ENCODE measurements at regions not wholly inside any gene's neighbourhood (a gene's known extent, or its start where the extent isn't known, plus 50 kb on each side); places are given as distances from the start of the nearest gene placed in this dataset.
"Not testable (repeated sequence)": the region's sequence is repeated elsewhere in the genome, so short reads cannot be mapped to it uniquely, and the experiment has no call there.

DNA sequence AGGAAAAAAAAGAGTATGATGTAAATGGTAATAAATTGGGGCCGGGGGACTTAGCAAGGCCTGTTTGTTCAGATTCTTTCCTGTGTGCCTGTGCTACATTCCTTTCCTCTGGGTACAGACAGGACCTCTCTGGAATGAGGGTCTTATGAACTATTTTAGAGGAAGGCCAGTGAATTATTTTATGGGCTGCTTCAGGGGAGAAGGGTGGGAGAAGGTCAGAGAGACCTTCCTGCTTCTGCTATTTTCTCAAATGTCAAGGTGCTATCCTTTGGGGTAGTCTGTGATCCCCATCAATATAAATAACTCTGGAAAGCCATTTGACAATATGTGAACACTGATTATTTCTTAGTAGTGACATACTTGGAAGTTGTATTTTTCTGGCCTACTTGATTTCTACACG is 426.5 kb downstream of the SH2D4B start:
- ATAC-seq, result no peak
- Histone ChIP-seq H3K4me1 (no peaks in the 10 kb centered on the region), H3K4me3 (no peak overlapping the region), H3K27me3 (no peaks in the 10 kb centered on the region), H3K9me3 (no peaks in the 10 kb centered on the region), H3K27ac (no peak overlapping the region), H3K36me3 (no peaks in the 10 kb centered on the region)
- 61 to 69% methylated on average over 2 of the region's 2 CpGs for WGBS, 2 donors (ENCODE audit: low coverage in 1 of 2)
- TF ChIP-seq EP300 (IDR thresholded peaks at IDR 0.05), result no peak
- TF ChIP-seq, protein P1, sequence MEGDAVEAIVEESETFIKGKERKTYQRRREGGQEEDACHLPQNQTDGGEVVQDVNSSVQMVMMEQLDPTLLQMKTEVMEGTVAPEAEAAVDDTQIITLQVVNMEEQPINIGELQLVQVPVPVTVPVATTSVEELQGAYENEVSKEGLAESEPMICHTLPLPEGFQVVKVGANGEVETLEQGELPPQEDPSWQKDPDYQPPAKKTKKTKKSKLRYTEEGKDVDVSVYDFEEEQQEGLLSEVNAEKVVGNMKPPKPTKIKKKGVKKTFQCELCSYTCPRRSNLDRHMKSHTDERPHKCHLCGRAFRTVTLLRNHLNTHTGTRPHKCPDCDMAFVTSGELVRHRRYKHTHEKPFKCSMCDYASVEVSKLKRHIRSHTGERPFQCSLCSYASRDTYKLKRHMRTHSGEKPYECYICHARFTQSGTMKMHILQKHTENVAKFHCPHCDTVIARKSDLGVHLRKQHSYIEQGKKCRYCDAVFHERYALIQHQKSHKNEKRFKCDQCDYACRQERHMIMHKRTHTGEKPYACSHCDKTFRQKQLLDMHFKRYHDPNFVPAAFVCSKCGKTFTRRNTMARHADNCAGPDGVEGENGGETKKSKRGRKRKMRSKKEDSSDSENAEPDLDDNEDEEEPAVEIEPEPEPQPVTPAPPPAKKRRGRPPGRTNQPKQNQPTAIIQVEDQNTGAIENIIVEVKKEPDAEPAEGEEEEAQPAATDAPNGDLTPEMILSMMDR (IDR thresholded peaks at IDR 0.05), result no peak
- TF ChIP-seq POLR2AphosphoS5 (IDR thresholded peaks at IDR 0.05), result no peak
- no peak for TF ChIP-seq POLR2A (IDR thresholded peaks at IDR 0.05)

DNA sequence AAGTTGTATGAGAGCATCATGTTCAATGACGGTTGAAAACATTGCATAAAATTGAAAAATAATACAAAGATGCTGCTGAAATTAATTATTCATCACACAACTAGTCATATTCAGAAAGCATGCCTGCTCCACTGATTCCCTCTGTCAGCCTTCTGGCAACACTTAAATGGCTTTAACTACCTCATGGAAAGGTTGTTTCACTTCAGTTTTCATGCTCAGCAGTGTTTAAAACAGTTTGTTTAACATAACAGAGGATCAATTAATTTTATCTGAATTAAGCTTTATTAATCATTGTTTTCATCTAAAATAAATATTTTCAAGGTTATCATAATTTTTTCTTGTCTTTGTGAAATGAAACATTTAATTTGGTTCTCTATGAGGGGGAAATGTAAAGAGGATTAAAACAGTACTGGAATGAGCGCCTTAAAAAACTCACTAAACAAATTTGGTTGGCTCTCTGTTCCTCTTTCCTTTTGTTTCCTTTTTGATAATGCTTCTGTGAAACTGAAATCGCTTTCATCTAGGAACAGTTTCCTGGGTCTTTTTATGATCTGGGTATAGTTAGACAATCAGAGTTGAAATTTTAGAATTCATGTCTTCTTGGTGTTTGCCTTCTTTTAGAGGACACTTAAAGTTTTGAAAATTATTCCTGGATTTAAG is 427.4 kb downstream of the SH2D4B start:
- ATAC-seq, result no peak
- 50 to 54% methylated on average over 3 of the region's 3 CpGs for WGBS, 2 donors (ENCODE audit: low coverage in 1 of 2)

DNA sequence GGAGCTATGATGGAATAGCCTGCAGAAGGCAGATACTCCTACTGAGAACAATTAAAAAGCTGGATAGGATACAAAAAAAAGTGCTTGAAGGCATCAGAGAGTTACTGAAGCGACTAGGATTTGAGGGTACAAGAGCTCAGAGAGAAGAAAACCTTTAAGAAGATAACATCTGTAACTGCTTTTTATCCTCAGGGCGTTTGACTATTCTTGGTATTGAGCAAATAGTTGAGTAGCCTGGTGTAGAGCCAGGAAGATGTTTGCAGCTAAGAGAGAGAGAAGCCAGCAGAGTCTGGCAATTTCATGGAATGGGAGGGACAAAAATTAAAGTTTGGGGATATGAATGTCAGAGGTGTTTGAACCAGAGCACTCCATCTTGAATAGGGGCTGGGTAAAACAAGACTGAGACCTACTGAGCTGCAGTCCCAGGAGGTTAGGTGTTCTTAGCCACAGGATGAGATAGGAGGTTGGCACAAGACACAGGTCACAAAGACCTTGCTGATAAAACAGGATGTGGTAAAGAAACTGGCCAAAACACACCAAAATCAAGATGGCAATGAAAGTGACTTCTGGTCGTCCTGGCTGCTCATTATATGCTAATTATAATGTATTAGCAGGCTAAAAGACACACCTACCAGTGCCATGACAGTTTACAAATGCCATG is 428.8 kb downstream of the SH2D4B start:
- no peaks in the 10 kb centered on the region for H3K27me3 ChIP-seq
- WGBS, 2 donors (ENCODE audit: low coverage in 1 of 2), result 41 to 59% methylated on average over 3 of the region's 3 CpGs
- H3K27ac ChIP-seq, result no peak overlapping the region
- no peak overlapping the region for H3K4me3 ChIP-seq
- no peak for ATAC-seq
- no peaks in the 10 kb centered on the region for H3K36me3 ChIP-seq
- no peaks in the 10 kb centered on the region for H3K9me3 ChIP-seq
- no peak for TF ChIP-seq POLR2A (IDR thresholded peaks at IDR 0.05)
- TF ChIP-seq POLR2AphosphoS5 (IDR thresholded peaks at IDR 0.05), result no peak
- TF ChIP-seq, protein P1 (IDR thresholded peaks at IDR 0.05), result no peak
- TF ChIP-seq EP300 (IDR thresholded peaks at IDR 0.05), result no peak
- H3K4me1 ChIP-seq, result no peaks in the 10 kb centered on the region

More for the DNA sequence above, 427.4 kb downstream of the SH2D4B start:
- no peaks in the 10 kb centered on the region for H3K27me3 ChIP-seq
- H3K36me3 ChIP-seq, result no peaks in the 10 kb centered on the region
- TF ChIP-seq POLR2A (IDR thresholded peaks at IDR 0.05) (no peak), EP300 (IDR thresholded peaks at IDR 0.05) (no peak), POLR2AphosphoS5 (IDR thresholded peaks at IDR 0.05) (no peak)
- TF ChIP-seq, protein P1 (IDR thresholded peaks at IDR 0.05), result no peak
- no peak overlapping the region for H3K27ac ChIP-seq
- H3K4me3 ChIP-seq, result no peak overlapping the region
- H3K9me3 ChIP-seq, result no peaks in the 10 kb centered on the region
- H3K4me1 ChIP-seq, result no peaks in the 10 kb centered on the region

DNA sequence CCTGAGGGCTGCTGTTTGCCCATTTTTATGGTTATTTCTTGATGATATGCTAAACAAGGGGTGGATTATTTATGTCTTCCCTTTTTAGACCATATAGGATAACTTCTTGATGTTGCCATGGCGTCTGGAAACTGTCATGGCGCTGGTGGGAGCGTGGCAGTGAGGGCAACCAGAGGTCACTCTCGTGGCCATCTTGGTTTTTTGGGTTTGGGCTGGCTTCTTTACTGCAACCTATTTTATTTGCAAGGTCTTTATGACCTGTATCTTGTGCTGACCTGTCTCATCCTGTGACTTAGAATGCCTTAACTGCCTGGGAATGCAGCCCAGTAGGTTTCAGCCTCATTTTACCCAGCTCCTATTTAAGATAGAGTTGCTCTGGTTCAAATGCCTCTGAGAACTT is 429.7 kb downstream of the SH2D4B start:
- not testable (repeated sequence) for H3K27ac ChIP-seq, H3K36me3 ChIP-seq, H3K4me3 ChIP-seq, H3K27me3 ChIP-seq, H3K9me3 ChIP-seq, ATAC-seq, H3K4me1 ChIP-seq
- WGBS, 2 donors (ENCODE audit: low coverage in 1 of 2), result 78 to 91% methylated on average over 4 of the region's 4 CpGs

DNA sequence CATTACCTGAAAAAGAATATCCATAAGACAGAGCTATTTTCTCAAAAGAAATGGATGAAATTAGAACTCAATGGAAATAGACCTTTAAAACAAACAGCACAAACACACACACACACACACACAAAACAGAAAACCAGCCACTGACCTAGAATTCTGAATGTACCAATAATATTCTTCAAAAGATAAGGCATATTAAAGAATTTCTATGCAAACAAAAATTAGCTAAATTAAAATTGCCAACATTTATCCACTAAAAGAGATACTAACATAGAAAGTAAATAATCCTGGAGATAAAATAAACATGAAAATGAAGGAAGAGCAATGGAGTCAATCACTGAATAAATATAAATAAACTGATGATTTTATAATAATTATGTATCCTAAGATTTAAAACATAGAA is 431.2 kb downstream of the SH2D4B start:
- ATAC-seq, result no peak
- TF ChIP-seq POLR2AphosphoS5 (IDR thresholded peaks at IDR 0.05) (no peak), POLR2A (IDR thresholded peaks at IDR 0.05) (no peak), EP300 (IDR thresholded peaks at IDR 0.05) (no peak)
- TF ChIP-seq, protein P1 (IDR thresholded peaks at IDR 0.05), result no peak

More for the DNA sequence above, 431.2 kb downstream of the SH2D4B start:
- Histone ChIP-seq H3K4me1 (no peaks in the 10 kb centered on the region), H3K27ac (no peak overlapping the region), H3K36me3 (no peaks in the 10 kb centered on the region), H3K27me3 (no peaks in the 10 kb centered on the region), H3K9me3 (no peaks in the 10 kb centered on the region), H3K4me3 (no peak overlapping the region)
